ENCODE measurements at regions not wholly inside any gene's neighbourhood (a gene's known extent, or its start where the extent isn't known, plus 50 kb on each side); places are given as distances from the start of the nearest gene placed in this dataset.

DNA sequence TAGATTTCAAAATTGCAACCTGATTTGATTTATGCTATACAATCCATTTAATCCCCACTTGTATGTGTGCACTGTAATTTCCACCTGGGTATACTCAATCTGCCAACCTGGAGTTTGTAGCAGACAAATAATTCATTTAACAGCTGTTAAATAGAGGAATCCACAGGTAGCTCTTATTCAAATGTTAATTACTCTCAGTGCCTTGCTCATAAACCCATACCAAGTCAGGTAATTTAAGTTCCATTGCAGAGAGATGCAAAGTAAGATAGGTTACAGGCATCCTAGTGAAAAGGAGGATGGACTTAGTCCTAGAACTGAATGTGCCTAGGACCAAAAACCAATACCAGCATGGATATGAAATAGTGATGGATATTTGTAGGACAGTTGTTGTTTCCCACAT is 674.2 kb downstream of the TBL1XR1 start:
- DNase-seq: no peak

DNA sequence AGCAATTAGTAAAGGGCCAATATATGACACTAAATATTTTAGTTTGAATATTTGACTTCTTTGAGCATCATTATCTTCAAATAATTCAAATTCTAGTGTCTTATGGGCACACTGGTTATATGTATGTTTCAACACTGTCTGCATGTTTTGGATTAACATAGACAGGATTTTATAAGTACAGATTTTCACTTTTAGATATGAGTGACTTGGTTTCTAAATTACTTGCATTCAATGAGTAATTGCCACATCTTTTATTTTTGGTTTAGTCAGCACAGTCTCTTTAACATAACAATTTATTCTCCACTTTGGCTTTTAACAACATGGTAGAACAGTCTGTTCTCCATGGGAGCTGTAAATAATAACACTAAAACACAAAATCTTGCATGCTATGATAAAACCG is 674.8 kb downstream of the TBL1XR1 start:
- no peak for DNase-seq

DNA sequence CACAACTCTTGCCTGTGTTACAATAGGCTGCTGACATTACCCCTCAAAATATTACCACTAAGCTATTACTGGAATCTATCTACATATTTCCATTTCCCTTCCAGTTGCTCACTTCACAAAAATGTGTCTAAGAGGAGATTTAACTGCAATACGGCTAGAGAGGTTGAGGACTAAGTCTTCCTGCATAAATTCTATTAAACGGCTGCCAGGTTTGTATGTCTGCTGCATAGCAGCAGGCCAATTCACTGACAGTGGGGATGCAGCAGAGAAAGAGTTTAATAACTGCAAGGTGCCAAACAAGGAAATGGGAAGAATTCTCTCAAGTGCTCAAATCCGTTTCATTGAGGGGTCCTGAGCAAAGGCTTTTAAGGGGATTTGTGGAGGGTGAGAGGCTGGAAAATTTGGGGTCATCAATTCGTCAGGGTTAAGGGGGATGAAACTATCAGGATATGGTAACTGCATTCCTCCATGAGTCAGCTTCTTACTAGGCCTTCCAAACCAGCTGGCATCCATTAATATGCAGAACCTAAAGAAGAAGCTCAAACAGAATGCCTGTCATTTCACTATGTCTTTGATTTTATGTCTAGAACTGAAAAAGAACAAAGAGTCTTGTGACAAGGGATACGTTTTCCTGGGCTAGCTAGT is 675.6 kb downstream of the TBL1XR1 start:
- no peak for DNase-seq

DNA sequence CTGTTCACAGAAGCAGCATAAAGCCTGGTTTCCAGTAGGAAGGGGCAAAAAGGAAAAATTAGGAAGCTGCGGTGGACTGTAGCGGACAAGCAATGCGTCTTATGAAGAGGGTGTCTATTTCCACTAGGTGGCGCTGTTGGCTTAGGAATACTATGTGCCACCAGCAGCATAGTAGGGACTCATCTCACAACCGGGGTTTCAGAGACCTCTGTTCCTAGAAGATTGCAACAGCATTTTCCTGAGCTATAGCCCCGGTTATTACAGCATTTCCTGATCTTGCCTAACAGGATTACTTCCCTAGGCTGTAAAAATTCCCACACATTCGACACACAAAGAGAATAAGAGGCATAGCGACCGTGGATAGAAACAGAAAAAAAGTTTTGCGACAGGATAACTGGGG is 683.0 kb downstream of the TBL1XR1 start:
- DNase-seq: peak; percentile 11

DNA sequence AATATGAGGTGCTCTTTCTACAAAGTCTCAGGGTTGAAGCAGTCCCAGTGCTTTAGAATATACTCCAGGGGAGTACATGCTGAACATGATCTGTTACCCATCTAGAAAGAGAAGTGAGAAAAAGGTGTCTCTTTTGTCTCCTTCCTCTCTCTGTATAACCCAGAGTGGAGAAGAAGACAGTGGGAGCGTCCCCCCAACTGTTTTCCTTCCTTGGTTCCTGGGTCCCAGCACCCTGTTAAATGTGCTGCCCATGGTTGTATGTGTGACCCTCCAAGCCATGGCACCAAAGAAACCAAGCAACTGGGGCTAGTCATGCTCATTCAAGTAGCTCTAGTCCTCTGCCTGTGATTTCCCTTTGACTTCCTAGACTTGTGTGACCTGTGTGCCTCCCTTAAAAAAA is 683.7 kb downstream of the TBL1XR1 start:
- no peak for DNase-seq

DNA sequence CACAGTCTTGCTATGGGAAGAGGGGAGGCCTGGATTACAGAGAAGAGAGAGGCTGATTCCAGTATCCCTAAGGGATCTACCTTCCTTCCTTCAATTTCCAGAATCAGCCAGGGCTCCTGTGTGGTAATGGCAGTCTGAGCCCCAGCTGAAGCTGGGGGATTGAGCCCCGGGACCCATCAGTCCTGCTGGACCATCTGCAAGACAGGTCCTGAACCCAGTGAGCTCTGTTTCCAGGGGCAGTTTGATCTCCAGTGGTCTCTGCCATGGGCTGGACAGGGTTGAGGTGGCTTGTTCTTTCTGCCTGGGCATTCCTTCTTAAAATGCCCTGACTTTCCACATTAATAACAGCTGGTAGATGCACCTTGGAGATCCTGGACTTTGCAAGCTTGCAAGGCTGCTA is 685.2 kb downstream of the TBL1XR1 start:
- no peak for DNase-seq

DNA sequence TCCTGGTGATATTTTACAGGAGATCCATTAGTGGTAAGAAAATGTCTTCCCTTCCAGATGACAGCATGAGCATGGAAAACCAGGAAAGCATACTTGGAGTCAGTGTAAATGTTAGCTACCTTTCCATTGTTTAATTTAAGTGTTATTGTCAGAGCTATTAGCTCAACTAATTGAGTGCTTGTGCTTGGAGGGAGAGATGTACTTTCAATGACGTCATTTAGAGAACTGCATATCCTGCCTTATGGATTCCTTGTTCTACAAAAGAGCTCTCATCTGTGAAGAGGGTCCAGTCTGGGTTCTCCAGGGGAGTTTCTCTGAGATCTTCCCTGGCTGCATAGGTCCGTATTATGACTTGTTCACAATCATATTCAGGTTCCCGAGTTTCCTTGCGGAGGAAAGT is 687.2 kb downstream of the TBL1XR1 start:
- DNase-seq: no peak

DNA sequence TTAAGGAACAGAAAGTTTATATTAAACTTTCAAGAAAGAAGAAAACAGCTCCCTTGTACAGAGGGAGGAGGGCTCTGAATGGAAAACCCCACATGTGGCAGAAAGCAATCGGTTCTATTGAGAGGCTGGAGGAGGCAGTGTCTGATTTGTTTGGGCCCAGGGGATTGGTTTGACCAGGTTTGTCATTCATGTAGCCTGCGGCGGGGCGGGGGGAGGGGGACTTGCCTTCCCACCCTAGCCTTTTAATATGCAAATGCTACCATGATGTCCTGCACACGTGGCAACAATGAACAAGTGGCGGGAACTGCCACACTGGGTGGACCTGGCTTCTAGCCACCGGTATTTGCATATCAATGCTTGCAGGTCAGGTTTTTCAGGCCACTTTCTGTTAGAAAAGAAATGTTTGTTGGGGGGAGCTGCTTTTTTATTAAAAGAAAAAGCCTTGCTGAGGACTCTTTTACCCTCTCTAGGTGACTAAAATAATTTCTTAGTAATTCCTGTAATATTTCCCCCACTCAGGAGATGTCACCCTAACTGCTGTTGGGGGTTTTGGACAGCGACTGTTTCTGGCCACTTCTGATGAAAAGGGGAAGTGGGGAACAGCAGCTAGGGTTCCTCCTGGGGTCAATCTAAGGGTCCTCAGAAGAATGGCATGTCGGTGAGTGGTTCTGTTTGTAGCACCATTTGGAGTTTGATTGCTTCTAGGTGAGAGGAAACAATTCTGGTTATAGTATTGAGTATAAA is 691.2 kb downstream of the TBL1XR1 start:
- no peak for DNase-seq

DNA sequence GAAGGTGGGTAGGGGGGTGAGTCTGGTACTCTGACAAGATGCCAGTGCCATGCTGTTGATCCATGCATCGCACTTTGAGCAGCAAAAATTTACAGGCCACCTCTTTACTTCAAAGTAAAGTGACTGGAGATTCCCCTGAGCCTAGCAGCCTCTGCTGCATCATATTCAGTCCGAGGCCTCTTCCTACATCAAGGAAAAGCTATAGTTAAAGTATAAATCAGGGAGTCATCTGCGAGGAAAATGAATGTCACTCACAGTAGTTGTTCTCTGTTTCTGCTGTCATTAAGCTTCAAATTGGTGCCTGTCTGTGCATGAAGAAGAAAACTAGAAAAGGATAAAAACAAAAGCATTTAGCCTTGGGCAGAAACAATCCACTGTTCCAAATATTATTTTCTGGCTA is 706.2 kb downstream of the TBL1XR1 start:
- no peak for DNase-seq

DNA sequence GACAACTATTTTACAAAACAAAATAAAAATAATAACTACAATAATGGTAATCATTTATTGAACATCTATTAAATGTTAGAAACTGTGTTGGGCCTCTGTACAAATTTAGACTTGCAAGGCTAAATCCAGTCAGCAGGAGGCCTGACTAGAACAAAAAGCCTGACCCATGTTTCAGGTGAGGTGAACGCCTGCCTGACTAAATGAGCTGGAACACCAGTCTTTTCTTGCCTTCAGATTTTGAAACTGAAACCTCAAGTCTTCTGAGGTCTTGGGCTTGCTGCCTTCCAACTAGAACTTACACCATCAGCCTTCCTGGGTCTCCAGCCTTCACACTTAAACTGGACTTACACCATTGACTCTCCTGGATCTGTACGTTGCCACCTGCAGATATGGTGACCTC is 706.9 kb downstream of the TBL1XR1 start:
- DNase-seq: no peak

DNA sequence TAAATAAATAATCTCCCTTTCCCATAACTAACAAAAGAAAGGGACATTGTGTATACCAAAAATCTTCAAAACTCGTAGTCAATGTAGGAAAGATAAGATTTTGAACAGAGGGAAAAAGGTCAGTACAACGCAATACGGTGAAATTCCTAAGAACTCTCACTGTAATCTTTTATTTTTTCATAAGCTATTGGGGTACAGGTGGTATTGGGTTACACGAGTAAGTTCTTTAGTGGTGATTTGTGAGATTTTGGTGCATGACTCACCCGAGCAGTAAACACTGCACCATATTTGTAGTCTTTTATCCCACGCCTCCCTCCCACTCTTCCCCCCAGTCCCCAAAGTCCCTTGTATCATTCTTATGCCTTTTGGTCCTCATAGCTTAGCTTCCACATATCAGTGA is 718.0 kb downstream of the TBL1XR1 start:
- DNase-seq: no peak

DNA sequence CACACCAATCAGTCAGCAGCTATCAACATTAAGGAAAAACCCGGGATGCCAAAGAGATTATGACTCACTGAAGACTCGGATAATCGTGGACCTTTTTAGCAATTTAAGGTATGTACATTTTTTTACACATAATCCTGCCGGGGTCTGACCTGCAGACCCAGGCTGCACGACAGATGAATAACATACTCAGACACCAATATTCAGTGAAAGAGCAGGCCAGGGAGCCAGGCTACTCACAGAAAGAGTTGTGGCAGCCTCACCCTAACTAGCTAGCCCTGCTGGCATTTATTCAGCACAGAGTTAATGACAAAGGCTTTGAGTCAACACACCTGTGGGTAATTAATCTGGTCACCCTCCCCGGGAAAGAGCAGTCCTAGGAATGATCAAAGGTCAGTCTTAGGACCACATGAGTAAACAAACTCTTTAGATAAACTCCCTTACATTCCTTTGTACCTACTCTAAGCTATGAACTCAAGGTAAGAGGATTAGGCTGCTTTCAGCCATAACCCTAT is 727.5 kb downstream of the TBL1XR1 start:
- DNase-seq: no peak

DNA sequence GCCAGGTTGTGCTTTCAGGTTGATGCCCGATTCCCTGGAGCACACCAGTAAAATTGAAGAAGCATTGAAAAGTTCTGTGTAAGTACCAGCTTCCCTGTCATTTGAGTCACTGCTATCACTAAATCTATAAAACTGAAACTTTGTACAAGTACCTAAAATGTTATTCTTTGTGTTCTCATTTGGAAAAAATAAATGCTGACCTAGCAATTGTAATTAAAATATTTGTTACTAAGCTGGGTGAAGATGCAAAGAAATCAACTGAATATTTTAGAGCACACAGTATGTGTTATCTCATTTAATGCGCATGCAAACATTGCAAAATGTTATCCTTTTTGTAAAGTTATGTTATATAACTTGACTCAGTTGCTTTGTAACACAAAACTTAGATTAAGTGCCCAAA is 733.7 kb downstream of the TBL1XR1 start:
- no peak for DNase-seq

DNA sequence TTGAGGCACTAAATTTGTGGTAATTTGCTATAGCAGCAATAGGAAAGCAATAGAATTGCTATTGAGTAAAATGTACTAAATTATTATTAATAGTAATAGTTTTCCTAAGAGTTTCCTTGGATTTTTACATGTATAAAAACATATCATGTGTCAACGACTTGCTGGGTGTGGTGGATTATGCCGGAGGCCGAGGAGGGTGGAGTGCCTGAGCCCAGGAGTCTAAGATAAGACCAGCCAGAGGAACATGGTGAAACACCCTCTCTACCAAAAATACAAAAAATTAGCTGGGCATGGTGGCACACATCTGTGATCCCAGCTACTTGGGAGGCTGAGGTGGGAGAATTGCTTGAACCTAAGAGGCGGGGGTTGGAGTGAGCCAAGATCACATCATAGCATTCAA is 749.9 kb downstream of the TBL1XR1 start:
- no peak for DNase-seq

DNA sequence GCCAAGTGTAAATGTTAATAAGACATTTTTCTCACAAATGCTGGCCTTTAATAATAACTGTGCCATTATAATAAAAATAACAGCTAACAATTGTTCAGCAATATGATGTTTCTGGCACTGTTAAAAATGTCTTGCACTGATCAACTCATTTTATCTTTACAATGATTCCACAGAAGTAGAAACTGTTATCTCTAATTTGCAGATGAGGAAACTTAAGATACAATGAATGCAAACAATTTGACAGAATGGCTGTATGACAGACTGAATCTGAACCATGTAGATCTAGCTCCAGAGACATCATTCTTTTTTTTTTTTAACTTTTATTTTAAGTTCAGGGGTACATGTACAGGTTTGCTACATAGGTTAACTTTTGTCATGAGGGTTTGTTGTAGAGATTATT is 755.0 kb downstream of the TBL1XR1 start:
- no peak for DNase-seq

DNA sequence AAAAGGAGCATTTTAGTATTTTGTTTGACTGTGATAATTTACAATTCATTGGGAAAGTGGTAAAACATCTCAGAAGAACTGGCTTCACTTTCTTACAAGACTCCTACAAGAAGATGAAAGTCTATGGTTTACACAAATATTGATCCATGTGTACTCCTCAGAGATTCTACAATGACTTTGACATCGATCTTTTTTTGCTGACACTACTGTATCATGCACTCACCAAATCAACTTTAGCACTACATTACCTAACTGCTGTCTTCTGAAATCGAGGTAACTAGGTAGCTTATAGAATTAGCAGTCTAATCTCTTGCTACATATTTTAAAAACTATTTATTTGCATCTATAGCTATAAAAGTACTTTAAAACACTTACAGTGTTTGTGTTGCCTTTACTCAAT is 757.6 kb downstream of the TBL1XR1 start:
- DNase-seq: no peak

DNA sequence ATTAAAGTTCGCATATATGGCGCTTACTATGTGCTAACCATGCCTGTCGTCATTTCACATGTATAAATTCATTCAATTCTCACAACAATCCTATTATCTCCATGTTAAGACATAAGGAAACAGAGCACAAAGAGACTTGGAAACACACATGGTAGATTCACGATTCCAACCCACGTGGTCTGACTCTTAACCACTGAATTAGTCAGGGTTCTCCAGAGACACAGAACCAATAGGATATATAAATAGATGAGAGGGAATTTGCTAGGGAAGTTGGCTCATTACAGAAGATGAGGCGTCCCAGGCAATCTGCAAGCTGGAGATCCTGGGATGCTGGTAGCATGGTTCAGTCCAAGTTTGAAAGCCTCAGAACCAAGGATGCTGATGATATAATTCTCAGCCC is 765.3 kb downstream of the TBL1XR1 start:
- no peak for DNase-seq

DNA sequence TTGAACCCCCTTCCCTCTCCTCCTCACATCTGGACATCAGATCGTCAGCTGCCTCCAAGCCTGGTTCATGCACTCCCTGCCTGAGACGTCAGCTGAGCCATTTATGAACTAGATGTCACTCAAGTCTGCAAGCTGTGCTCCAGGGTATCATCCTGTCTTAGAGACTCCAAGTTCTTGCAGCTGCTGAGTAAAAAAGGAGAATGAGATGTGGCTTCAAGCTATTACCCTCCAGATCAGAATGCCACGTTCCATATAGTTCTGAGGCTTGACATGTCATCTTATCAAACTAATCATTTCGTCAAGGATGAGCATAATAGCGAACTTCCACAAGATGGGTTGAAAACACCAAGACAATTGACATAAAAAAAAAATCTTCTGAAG is 766.3 kb downstream of the TBL1XR1 start:
- no peak for DNase-seq

DNA sequence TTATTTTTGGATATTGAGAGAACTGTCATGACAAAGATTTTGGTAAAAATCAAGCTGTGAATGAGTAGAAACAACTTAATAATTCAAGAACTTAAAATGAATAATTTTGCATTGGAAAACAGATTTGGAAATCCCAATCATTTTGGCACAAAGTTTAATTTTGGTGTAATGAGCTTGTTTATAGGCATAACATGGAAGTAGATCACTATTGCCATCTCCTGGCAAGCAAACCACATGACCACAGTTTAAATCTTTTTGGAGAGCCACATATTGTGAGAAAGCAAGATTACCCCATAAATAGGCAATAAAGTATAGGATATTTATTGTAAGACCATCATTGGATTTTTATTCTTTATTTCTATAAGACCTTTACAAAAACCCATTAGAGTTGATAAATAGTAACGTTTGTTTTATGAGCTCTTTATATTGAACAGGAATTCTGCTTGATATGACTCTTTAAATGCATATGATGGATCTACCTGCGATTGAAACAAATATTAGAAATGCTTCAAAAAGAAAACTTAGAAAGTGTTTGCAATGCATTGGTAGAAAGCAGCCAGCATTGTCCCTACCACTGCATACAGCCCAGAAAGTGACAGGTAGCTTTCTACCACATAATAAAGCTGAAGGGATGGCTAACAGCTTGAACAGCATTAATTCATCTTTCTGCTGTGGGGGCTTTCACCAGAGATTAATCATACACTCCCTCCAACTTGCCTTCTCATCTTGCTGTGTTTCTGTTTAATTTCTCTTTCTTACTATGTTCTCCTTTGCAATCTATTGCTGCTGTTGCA is 766.8 kb downstream of the TBL1XR1 start:
- DNase-seq: no peak

DNA sequence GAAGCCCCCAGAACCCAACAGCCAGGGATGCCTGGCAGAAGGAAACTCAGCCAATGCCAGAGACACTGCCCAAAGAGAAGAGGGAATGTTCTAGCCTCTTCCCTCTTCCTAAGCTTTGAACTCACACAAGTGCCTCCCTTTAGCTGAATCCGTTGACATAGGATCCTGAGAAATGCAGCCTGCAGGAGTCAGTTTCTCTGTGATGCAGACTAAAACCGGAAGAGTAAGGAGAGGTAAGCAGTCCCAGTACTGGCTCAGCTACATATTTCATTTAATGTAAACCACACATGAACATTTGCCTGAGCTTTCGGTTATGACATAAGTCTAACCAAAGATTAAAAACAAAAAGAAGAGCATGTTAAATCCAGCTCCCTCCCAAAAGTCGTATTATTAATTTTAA is 768.7 kb downstream of the TBL1XR1 start:
- no peak for DNase-seq

DNA sequence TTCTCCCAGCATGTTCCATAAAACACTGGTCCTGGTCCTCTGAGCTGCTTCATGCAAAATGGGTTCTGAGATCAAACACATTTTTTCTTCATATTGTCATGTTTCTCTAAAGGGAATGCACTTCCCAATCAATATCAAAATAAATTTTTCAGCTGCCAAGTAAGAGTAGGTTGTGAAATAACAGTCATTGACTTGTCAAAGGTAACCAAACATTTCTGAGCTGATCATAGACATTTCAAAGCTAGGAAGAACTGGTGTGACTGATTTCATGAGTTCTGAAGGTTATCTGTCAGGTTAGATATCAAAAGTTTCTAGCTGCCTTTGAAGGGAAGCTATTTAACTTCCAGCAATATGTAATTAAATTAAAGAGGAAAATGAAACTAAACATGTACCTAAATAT is 770.9 kb downstream of the TBL1XR1 start:
- no peak for DNase-seq

DNA sequence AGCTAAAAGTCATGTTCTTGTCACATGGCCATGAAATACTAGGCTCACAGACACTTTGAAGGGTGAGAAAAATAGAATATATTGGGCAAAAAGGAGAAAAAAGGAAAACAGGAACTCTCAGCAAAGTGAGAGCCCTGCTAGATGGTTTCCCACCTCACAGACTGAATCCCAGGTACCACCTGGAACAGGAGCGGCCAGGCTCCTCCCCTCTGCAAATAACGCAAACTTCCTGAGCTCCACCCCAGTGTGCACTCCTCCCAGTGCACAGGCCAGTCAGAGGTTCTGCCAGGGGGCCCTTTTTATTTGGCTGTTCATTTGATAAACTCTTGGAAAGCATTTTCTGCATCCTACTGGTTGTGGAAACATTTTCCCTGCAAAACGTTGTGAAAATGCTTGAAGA is 780.4 kb downstream of the TBL1XR1 start:
- DNase-seq: no peak

DNA sequence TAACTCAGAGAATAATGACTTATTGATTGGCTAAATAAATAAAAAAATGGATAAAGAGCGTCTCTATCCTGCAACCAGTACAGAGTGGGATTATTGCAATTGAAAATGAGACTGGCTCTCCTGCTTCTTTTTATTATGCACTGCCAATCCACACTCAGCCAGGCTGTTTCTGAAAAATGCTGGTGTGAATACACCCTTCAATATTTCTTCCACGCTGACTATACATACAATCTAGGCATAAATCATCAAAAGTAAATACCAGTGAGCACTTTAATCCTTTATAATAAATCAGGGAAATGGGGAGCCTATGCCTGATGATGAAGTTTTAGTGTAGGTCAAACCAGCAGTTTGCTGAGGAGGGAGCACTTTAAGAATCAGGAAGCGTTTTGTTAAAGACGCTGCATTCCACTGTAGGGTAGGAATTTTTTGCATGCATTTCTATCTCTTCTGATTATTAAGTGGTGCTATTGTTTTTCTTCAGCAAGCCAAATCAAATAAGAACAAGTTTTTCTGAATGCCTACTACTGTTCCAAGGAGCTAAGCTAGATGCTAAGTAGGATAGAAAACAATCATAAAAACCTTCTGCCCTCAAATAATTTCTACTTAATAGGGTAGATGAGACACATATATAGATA is 781.5 kb downstream of the TBL1XR1 start:
- DNase-seq: no peak

DNA sequence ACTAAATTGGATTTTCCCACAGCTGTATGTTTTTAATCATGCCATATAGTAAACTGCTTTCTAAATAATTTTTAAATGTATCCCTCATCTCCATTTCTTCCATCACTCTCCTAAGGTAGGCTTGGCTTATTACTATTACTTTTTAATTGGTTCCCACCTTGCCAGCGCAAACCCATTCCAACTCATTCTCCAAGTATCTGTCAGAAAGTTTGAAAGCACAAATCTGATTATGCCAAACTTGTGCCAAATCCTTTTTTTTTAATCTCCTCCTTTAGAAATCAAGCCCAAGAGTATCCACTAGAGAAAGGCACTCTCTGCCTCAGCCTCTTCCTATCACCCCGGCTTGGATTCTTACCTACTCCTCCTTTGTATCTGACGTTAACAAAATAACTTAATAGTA is 784.5 kb downstream of the TBL1XR1 start:
- DNase-seq: no peak
